Stimulated activated effector memory CD8-positive, alpha-beta T cell treated with anti-CD3 and anti-CD28 coated beads, Interleukin-12 subunit alpha, Interleukin-12 subunit beta, amount 100 ng/mL, for 72 hours (primary cell): ENCODE measurements at regions not wholly inside any gene's neighbourhood (a gene's known extent, or its start where the extent isn't known, plus 50 kb on each side); places are given as distances from the start of the nearest gene placed in this dataset.
A peak's percentile ranks its signal among the peaks of the same experiment; 100 is the strongest.

Experiments
- ATAC-seq: fragments of 150-1000 bp; cut with Tn5 transposase; 2 replicates; pipeline ENCODE4 v1.10.0; 2021
- DNase-seq, 2 donors: peaks; one replicate each; pipeline ENCODE4 v3.0.0; 2021 to 2022; ENCODE audit warnings: low spot score in 2 of 2
- H3K27ac Mint-ChIP-seq: one replicate; pipeline ENCODE4 v1.8.0; 2022; ENCODE audit warnings: mild to moderate bottlenecking, mixed read lengths
- H3K36me3 Mint-ChIP-seq: one replicate; pipeline ENCODE4 v1.8.0; 2022; ENCODE audit warnings: mild to moderate bottlenecking, mixed read lengths
- H3K4me1 Mint-ChIP-seq: one replicate; pipeline ENCODE4 v1.8.0; 2022; ENCODE audit warnings: mixed read lengths
- H3K4me3 Mint-ChIP-seq: one replicate; pipeline ENCODE4 v1.8.0; 2022; ENCODE audit warnings: mild to moderate bottlenecking, mixed read lengths
- H3K9me3 Mint-ChIP-seq: one replicate; pipeline ENCODE4 v1.8.0; 2022; ENCODE audit warnings: mixed read lengths

- DNase-seq (peak in 1 of 2 donors; percentile 73), ATAC-seq (peak; percentile 90)
- H3K4me1 Mint-ChIP-seq = peaks cover 45% of the 10 kb centered on the region
- peak overlapping the region; percentile 82 for H3K27ac Mint-ChIP-seq
- no peaks in the 10 kb centered on the region for H3K9me3 Mint-ChIP-seq
- H3K4me3 Mint-ChIP-seq = peak overlapping the region; percentile 45
- H3K36me3 Mint-ChIP-seq = no peaks in the 10 kb centered on the region
Measured at GRCh38 chr2:111705711-111706336, 178.2 kb downstream of the ANAPC1 start.

GRCh38 chr2:111706481-111707001 lies 177.5 kb downstream of the ANAPC1 start:
- H3K36me3 Mint-ChIP-seq = no peaks in the 10 kb centered on the region
- no peaks in the 10 kb centered on the region for H3K9me3 Mint-ChIP-seq
- peaks cover 41% of the 10 kb centered on the region for H3K4me1 Mint-ChIP-seq
- H3K27ac Mint-ChIP-seq = no peak overlapping the region
- peak; percentile 12 for ATAC-seq
- H3K4me3 Mint-ChIP-seq = no peak overlapping the region
- DNase-seq = no peak

- no peak for DNase-seq
- H3K4me3 Mint-ChIP-seq = no peak overlapping the region
- no peaks in the 10 kb centered on the region for H3K9me3 Mint-ChIP-seq
- H3K4me1 Mint-ChIP-seq = peaks cover 29% of the 10 kb centered on the region
- H3K36me3 Mint-ChIP-seq = no peaks in the 10 kb centered on the region
- no peak for ATAC-seq
- H3K27ac Mint-ChIP-seq = no peak overlapping the region
Measured at GRCh38 chr2:111707700-111708099, 176.3 kb downstream of the ANAPC1 start.

- ATAC-seq = no peak
- no peaks in the 10 kb centered on the region for H3K9me3 Mint-ChIP-seq
Measured at GRCh38 chr2:111708476-111709180, 175.4 kb downstream of the ANAPC1 start.

DNA sequence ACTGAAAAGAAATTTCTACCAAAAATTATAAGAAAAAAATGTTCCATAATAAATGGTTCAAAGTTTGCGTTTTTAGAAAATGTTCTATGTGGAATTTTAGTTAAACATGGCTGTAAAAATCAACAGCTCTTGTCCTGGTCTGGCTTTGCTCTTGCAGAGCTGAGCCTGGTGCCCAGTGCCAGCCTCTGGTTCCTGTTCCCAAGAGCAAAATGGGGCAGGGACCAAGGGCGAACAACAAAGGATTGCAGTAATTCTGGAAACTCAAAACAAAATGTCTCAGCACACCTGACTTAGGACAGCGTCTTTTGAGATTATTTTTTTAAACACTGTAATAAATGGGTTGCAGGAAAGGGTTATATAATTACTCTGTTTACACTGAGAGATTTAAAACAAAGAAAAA lies 174.7 kb downstream of the ANAPC1 start:
- no peak for DNase-seq
- Mint-ChIP-seq H3K36me3 (no peaks in the 10 kb centered on the region), H3K9me3 (no peaks in the 10 kb centered on the region), H3K4me1 (peaks cover 27% of the 10 kb centered on the region), H3K4me3 (no peak overlapping the region), H3K27ac (no peak overlapping the region)
- no peak for ATAC-seq

More at GRCh38 chr2:111708476-111709180, 175.4 kb downstream of the ANAPC1 start:
- no peak overlapping the region for H3K27ac Mint-ChIP-seq
- no peaks in the 10 kb centered on the region for H3K36me3 Mint-ChIP-seq
- no peak overlapping the region for H3K4me3 Mint-ChIP-seq
- no peak for DNase-seq
- peaks cover 27% of the 10 kb centered on the region for H3K4me1 Mint-ChIP-seq

GRCh38 chr2:111710085-111710484 lies 173.9 kb downstream of the ANAPC1 start:
- DNase-seq (no peak), ATAC-seq (no peak)
- H3K27ac Mint-ChIP-seq = no peak overlapping the region
- H3K36me3 Mint-ChIP-seq = no peaks in the 10 kb centered on the region
- no peak overlapping the region for H3K4me3 Mint-ChIP-seq
- no peaks in the 10 kb centered on the region for H3K9me3 Mint-ChIP-seq
- H3K4me1 Mint-ChIP-seq = peaks cover 25% of the 10 kb centered on the region

GRCh38 chr2:111710613-111711012 lies 173.4 kb downstream of the ANAPC1 start:
- Mint-ChIP-seq H3K36me3 (no peaks in the 10 kb centered on the region), H3K4me1 (peaks cover 19% of the 10 kb centered on the region), H3K4me3 (no peak overlapping the region), H3K9me3 (no peaks in the 10 kb centered on the region), H3K27ac (no peak overlapping the region)
- DNase-seq (no peak), ATAC-seq (no peak)

- ATAC-seq = no peak
- no peaks in the 10 kb centered on the region for H3K36me3 Mint-ChIP-seq
- no peaks in the 10 kb centered on the region for H3K9me3 Mint-ChIP-seq
Measured at GRCh38 chr2:111711270-111711669, 172.7 kb downstream of the ANAPC1 start.

GRCh38 chr2:111712361-111712760 lies 171.6 kb downstream of the ANAPC1 start:
- Mint-ChIP-seq H3K36me3 (no peaks in the 10 kb centered on the region), H3K4me3 (no peak overlapping the region), H3K4me1 (peaks cover 6% of the 10 kb centered on the region), H3K9me3 (no peaks in the 10 kb centered on the region), H3K27ac (no peak overlapping the region)
- no peak for ATAC-seq
- DNase-seq = no peak

More at GRCh38 chr2:111711270-111711669, 172.7 kb downstream of the ANAPC1 start:
- Mint-ChIP-seq H3K4me3 (no peak overlapping the region), H3K27ac (no peak overlapping the region), H3K4me1 (peaks cover 13% of the 10 kb centered on the region)
- no peak for DNase-seq

DNA sequence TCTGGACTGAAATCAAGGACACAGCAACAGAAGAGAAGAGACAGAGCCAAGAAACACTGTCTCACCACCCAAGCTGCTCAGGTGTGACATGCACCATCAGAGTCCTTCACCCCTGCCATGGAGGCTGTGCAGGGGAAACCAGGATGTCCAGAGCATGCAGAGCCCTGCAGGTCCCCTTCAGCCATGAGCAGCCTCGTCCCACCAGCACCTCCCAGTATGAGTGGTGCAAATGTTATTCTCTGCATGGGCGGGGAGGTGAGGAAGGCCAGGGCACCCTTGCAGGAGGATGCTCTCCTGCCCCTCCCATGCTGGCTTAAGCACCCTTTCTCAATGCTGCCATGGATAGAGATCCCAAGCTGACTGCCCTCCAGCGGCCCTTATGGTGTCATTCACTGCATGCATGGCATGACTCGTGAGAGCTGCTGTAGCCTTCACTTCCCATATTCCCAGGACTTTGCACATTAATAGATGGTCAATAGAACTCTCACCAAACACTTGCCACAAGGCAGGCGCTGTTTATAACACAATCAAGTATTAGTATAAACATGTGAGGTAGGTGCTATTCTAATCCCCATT lies 171.0 kb downstream of the ANAPC1 start:
- ATAC-seq (no peak), DNase-seq (no peak)
- Mint-ChIP-seq H3K27ac (no peak overlapping the region), H3K36me3 (no peaks in the 10 kb centered on the region), H3K4me3 (no peak overlapping the region), H3K4me1 (peaks cover 6% of the 10 kb centered on the region), H3K9me3 (no peaks in the 10 kb centered on the region)

DNA sequence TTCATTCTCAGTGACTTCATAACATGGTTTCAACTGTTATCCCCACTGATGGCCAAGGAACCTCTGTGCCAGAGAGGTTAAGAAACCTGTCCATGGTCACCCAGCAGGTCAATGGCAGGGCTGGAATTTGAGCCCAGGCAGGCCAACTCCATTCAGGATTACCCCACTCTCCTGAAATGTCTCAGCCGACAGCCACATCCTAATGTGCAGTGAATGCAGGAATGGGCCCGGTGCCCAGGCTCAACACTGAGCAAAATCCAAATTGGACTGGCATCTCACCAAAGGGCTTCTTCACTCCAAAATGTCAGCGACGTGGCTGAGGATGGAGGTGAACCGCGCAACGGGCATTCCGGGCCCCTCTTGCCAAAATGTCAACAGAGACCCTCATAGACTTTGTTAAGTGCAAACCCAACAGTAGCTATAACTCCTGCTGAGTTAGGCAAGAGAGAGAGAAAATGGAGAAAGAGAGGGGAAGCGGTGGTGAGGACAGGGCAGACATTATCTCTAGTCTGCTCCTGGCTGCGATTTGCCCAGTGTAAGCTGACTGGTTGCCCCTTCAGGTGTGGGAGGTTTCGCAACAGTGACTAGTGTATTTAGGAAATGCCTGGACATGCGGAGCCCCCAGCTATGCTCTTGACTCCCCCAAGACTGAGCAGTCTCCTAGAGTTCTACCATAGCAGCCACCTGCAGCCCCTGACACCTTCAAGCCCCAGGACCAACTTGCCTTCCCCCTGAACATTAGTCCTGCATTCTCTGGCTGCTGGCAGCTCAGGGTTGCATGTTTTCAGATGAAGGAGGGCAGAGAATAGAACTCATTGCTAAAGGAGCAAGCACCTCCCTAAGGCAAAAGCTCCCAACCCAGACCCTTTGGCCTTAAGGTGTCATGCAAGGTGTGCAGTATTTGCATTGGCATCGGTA lies 167.7 kb downstream of the ANAPC1 start:
- no peaks in the 10 kb centered on the region for H3K36me3 Mint-ChIP-seq

GRCh38 chr2:111716905-111717775 lies 166.9 kb downstream of the ANAPC1 start:
- ATAC-seq = no peak

More for the DNA sequence above, 167.7 kb downstream of the ANAPC1 start:
- H3K9me3 Mint-ChIP-seq = no peaks in the 10 kb centered on the region
- no peak overlapping the region for H3K27ac Mint-ChIP-seq
- H3K4me1 Mint-ChIP-seq = no peaks in the 10 kb centered on the region
- DNase-seq = no peak
- H3K4me3 Mint-ChIP-seq = no peak overlapping the region
- no peak for ATAC-seq

More at GRCh38 chr2:111716905-111717775, 166.9 kb downstream of the ANAPC1 start:
- no peak overlapping the region for H3K4me3 Mint-ChIP-seq
- no peak overlapping the region for H3K27ac Mint-ChIP-seq
- H3K9me3 Mint-ChIP-seq = no peaks in the 10 kb centered on the region
- H3K4me1 Mint-ChIP-seq = no peaks in the 10 kb centered on the region
- no peak for DNase-seq
- no peaks in the 10 kb centered on the region for H3K36me3 Mint-ChIP-seq
